Stomach (tissue), 4 donors: ENCODE measurements at regions not wholly inside any gene's neighbourhood (a gene's known extent, or its start where the extent isn't known, plus 50 kb on each side); places are given as distances from the start of the nearest gene placed in this dataset.

Experiments used
- CTCF ChIP-seq, 7 experiments: fragments of 450-650 bp in 4 of 7; fragments of 200-600 bp in 3 of 7; sonication (generic) in 3 of 7; IDR thresholded peaks; one replicate each; pipeline ENCODE4 v1.5.1; 2016 to 2019; ENCODE audit warnings: antibody characterized with exemption in 7 of 7, control low read depth in 2 of 7, mild to moderate bottlenecking in 1 of 7
- EP300 ChIP-seq: sonication (generic); formaldehyde crosslinking; IDR thresholded peaks from one replicate; pipeline ENCODE4 v1.6.1; 2017; ENCODE audit warnings: antibody characterized with exemption
- POLR2A ChIP-seq, 4 donors: fragments of 450-650 bp; IDR thresholded peaks; one replicate each; pipeline ENCODE4 v1.6.1; 2016; ENCODE audit warnings: antibody characterized with exemption in 4 of 4, control low read depth in 2 of 4, mild to moderate bottlenecking in 1 of 4, moderate library complexity in 1 of 4
- POLR2AphosphoS5 ChIP-seq, 3 donors: sonication (generic); formaldehyde crosslinking; IDR thresholded peaks; one replicate each; pipeline ENCODE4 v1.6.1; 2016; ENCODE audit warnings: antibody characterized with exemption in 3 of 3

GRCh38 chr17:16882243-16882925 lies 89.5 kb downstream of the TNFRSF13B start:
- no peak for TF ChIP-seq CTCF (IDR thresholded peaks at IDR 0.05)
- TF ChIP-seq POLR2AphosphoS5 (IDR thresholded peaks at IDR 0.05), result no peak
- TF ChIP-seq EP300, result no peak
- no peak for TF ChIP-seq POLR2A (IDR thresholded peaks at IDR 0.05)
